ENCODE measurements at regions not wholly inside any gene's neighbourhood (a gene's known extent, or its start where the extent isn't known, plus 50 kb on each side); places are given as distances from the start of the nearest gene placed in this dataset.

DNA sequence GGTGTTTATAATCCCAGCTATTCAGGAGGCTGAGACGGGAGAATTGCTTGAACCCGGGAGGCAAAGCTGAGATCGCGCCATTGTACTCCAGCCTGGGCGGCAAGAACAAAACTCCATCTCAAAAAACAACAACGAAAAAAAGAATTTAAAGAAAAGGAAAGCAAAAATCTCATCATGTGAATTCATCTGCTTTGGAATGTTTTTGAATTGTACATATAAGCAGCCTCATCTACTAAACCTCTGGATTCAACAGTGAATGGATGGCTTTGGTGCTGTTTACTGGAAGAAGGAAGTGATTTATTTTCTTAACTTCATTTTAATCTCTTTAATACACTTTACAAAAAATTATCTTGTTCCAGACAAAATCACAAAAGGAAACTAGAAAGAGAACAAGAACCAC lies 51.8 kb upstream of the PNRC1 start:
- no peak for DNase-seq (ENCODE audit: low read depth)

DNA sequence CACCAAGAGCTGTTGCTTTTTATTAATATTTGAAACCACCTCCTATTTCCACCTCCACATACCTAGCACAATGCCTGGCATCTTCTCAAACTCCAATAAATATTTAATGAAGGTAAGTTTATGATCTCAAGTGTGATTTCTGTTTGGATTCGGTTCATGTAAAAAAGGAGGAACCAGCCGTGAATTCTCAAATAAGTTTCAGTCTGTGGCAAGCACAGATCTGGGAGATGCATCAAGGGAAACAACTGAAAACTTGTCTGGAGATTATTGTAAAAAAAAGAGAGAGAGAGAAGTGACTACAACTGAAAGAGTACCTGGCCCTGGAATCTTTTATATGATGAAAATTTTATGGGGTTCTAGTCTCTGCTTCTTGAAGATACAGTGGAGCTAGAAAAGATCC lies 52.8 kb upstream of the PNRC1 start:
- no peak for DNase-seq (ENCODE audit: low read depth)

DNA sequence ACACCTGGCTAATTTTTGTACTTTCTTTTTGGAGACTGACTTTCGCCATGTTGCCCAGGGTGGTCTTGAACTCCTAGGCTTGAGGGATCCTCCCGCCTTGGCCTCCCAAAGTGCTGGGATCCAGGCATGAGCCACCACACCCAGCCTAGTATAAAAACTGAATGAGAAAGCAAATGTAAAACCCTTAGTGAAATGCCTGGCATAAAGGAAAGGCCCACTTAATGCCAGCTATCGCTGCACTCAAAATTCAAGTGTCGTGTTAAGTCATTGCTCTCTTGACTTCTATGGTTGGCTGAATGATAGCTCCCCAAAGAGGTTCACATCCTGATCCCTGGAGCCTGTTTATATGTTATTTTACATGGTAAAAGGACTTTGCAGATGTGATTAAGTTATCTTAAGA lies 54.4 kb upstream of the PNRC1 start:
- DNase-seq (ENCODE audit: low read depth) = no peak

DNA sequence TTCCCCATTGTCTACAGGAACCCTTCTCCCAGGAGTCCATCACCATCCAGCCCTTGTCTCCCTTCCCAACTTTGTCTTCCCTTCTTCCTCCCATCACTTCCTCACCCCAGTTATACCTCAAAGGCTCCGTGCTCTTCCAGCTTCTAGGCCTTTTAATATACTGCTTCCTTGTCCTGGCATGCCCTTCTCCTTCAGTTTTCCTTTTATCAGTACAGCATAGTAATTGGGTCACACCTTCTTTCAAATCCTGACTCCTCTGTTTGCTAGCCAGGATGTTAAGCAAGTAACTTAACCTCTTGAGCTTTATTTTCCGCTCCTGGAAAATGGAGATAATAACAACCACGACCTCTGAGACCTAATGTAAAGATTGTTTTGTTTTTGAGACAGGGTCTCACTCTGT lies 54.9 kb upstream of the PNRC1 start:
- DNase-seq (ENCODE audit: low read depth) = no peak

DNA sequence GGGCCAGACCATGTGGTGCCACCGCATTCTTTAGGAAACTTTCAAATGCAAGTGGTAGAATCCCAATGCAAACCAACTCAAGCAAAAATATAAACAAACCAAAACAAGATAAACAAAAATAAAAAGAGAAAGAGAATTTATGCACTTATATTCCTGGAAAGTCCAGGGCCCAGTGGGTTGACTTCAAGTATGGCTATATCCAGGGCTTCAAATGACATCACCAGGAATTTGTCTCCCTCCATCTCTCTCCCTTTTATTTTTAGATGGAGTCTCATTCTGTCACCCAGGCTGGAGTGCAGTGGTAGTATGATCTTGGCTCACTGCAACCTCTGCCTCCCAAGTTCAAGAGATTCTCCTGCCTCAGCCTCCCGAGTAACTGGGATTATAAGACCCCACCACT lies 56.1 kb upstream of the PNRC1 start:
- DNase-seq (ENCODE audit: low read depth) = no peak

DNA sequence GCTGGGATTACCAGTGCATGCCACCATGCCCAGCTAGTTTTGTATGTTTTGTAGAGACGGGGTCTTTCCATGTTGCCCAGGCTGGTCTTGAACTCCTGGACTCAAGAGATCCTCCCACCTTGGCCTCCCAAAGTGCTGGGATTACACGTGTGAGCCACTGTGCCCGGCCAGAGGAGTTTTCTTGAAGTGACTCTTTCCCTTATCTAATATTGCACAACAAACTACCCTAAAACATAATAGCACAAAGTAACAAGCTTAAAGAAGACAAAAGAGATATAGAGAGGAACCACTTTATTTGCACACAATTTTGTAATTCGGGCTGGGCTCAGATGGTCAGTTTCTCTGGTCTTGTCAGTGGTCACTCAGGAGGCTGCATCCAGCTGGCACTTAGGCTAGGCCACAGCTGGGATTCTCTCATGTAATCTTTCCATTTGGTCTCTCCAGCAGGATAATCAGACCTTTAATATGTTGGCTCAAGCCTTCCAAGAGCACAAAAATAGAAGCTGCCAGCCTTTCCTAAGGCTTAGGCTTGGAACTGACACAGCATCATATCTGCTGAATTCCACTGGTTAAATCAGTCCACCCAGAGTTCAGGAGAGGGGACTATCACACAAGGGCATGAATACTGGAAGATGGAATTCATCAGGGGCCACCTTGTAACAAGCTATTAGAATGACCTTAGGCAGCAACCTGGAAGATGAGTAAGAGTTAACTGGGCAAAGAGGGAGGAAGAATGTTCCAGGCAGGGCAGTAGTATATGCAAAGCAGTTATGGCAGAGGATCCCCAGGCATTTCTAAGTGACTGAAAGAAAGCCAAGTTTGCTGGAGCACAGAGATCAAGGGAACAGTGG lies 56.7 kb upstream of the PNRC1 start:
- peak; percentile 13 for DNase-seq (ENCODE audit: low read depth)

DNA sequence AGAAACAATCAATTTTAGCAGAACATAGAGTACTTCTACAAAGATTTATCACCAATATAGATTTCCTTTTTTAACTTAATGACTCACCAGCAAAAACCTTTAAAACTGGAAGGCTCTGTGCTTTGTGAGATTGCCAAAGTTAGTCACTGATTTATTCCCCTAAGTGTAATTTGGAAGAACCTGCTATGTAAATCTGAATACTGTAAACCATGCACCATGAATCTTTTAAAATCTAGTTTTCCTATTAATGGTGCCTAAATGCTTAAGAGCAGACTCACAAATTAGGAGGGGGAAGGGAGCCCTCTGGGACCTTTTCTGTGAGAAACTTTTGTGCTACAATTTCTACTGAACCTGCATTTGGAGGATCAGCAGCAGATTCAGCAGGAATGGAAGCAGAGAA lies 57.8 kb upstream of the PNRC1 start:
- DNase-seq (ENCODE audit: low read depth) = peak; percentile 27

DNA sequence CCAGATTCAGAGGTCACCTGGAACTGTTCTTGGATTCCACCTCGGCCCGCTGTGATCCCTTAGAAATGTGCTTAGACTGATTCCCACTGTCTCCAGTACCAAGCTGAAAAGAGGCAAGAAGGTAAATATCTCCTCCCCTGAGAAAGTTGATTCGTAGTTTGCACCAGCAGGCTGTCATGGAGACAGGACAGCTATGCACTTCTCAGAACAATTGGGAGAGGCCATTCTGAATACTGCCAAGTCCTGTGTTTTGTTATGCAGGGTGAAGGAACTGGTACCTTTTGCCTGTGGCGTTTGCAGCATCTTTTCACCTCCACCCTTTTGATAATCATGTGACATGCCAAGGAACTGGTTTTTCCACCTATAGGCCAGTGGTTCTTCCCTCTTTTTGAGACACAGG lies 58.2 kb upstream of the RNGTT start:
- no peak for DNase-seq (ENCODE audit: low read depth)

DNA sequence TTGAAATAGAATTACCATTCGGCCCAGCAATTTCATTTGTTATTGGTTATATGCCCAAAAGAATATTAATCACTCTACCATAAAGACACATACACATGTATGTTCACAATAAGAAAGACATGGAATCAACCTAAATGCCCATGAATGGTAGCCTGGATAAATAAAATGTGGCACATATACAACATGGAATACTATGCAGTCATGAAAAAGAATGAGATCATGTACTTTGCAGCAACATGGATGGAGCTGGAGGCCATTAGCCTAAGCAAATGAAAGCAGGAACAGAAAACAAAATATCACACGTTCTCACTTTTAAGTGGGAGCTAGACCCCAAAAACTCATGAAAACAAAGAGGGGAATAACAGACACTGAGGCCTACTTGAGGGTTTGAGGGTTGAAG lies 52.6 kb upstream of the RNGTT start:
- no peak for DNase-seq (ENCODE audit: low read depth)

DNA sequence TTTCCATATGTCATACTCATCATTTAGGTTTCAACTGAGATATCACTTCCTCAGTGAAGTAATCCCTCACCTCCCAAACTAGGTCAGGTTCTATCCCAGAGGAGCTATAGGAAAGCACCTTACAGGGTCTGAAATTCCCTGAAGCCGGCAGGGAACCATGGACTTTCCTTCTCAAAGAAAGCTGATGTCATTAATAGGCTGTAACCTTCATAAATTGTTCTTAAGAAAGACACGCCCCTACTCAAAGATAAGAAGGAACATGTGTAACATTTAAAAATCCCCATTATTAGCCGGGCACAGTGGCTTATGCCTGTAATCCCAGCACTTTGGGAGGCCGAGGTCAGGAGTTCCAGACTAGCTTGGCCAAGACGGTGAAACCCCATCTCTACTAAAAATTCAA lies 50.0 kb upstream of the RNGTT start:
- DNase-seq (ENCODE audit: low read depth) = no peak
